ENCODE measurements at regions not wholly inside any gene's neighbourhood (a gene's known extent, or its start where the extent isn't known, plus 50 kb on each side); places are given as distances from the start of the nearest gene placed in this dataset.

DNA sequence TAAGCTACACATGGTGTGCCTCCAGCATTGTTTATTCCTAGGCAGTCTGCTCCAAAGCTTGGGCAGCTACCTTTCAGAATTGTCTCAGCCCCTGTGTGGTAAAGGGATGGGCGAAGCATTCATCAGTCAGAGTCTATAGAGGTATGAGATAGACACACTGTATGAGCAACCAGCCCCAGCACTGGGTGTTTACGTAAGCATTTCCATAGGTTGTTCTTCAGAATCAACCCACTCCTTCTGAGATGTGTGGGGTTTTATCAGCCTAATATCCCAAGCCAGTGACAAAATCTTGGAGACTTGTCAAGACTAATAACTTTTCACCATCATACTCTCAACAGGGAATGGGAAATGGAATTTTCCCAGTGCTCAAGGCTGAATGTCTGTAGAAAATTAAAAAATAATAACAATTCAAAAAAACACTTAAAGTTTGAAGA, 98.2 kb downstream of the BTG1 start:
- DNase-seq (no peak), ATAC-seq (no peak)
- WGBS, 4 donors: 83 to 90% (median 86%) methylated on average over 2 of the region's 2 CpGs
- Histone ChIP-seq H3K4me1 (peaks cover 0 to 18% (median 0%) of the 10 kb centered on the region in 12 donors), H3K9me3 (no peaks in the 10 kb centered on the region), H3K4me3 (no peak overlapping the region), H3K36me3 (no peaks in the 10 kb centered on the region), H3K27ac (peak overlapping the region in 1 of 12 donors; percentile 15), H3K27me3 (no peaks in the 10 kb centered on the region)
- TF ChIP-seq, protein P1, sequence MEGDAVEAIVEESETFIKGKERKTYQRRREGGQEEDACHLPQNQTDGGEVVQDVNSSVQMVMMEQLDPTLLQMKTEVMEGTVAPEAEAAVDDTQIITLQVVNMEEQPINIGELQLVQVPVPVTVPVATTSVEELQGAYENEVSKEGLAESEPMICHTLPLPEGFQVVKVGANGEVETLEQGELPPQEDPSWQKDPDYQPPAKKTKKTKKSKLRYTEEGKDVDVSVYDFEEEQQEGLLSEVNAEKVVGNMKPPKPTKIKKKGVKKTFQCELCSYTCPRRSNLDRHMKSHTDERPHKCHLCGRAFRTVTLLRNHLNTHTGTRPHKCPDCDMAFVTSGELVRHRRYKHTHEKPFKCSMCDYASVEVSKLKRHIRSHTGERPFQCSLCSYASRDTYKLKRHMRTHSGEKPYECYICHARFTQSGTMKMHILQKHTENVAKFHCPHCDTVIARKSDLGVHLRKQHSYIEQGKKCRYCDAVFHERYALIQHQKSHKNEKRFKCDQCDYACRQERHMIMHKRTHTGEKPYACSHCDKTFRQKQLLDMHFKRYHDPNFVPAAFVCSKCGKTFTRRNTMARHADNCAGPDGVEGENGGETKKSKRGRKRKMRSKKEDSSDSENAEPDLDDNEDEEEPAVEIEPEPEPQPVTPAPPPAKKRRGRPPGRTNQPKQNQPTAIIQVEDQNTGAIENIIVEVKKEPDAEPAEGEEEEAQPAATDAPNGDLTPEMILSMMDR (IDR thresholded peaks at IDR 0.05): no peak
- TF ChIP-seq POLR2A (IDR thresholded peaks at IDR 0.05): no peak
- intact Hi-C loops (cut with DNase I): loop anchor here in 1 of 10 donors (10.0 kb wide), 1 partner anchor 87 kb away; no protein-coding TSS in a partner anchor

DNA sequence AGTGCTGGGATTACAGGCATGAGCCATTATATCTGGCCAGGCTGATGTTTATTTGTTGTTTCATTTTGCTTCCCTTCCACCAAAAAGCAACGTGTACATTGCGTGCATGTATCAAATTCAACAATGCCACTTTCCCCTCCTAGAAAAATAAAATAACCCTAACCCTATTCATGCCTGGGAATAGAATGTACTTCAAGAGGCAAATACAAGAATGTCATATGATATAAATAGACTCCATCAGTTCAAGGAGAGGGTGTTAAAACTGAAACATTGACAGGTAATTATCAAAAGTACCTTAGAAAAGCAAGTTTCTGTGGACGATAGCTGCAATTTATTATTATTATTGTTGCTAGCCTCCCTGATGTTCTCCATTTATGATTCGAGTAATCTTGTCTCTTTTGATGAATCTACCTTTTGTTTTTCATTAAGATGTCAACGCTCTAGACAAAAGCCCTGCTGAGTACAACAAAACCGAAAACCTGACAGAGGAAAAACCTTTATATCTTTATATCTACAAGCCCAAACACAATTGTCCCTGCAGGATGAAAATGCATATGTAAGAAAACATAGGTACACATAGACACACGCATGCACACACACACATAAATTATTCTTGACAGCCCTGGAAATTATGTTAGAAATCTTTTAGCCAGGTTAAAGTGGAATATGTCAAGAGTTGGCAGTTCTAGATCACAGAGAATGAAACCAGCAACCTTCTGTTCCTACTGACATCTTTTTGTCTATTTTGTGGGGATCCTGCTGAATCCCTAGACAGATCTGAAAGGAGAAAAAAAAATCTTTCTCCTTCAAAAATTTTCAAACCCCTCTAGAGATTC, 98.9 kb downstream of the BTG1 start:
- Histone ChIP-seq H3K9me3 (no peaks in the 10 kb centered on the region), H3K4me1 (peaks cover 0 to 18% (median under 1%) of the 10 kb centered on the region in 12 donors), H3K27me3 (no peaks in the 10 kb centered on the region), H3K27ac (peak overlapping the region in 1 of 12 donors; percentile 15), H3K4me3 (no peak overlapping the region), H3K36me3 (no peaks in the 10 kb centered on the region)
- 60 to 72% (median 69%) methylated on average over 7 of the region's 7 CpGs for WGBS, 4 donors
- intact Hi-C loops (cut with DNase I): loop anchor here in 1 of 10 donors (10.0 kb wide), 1 partner anchor 88 kb away; no protein-coding TSS in a partner anchor
- DNase-seq: no peak
- no peak for TF ChIP-seq POLR2A (IDR thresholded peaks at IDR 0.05)
- TF ChIP-seq, protein P1 (IDR thresholded peaks at IDR 0.05): no peak
- peak in 2 of 4 donors; percentile 32 to 54 for ATAC-seq

DNA sequence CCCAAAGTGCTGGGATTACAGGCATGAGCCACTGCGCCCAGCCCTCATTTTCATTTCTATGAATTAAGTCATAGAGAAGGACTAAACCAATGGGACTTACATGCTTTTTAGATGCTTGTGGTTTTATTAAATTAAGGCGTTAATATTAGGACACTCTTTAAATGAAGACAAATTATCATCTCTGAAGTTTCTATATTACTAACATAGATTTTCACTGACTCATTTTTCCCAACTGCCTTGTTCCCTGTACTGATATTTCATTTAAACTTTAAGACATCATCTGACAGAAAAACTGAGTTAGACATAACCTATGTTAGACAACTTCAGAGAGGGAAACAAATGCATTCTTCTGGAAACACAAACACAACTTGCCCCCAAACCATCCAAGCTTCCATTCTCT, 99.8 kb downstream of the BTG1 start:
- Histone ChIP-seq H3K36me3 (no peaks in the 10 kb centered on the region), H3K27me3 (no peaks in the 10 kb centered on the region), H3K27ac (no peak overlapping the region), H3K4me1 (peaks cover 0 to 18% (median 4%) of the 10 kb centered on the region in 12 donors), H3K9me3 (no peaks in the 10 kb centered on the region), H3K4me3 (no peak overlapping the region)
- intact Hi-C loops (cut with DNase I): loop anchor here in 1 of 10 donors (10.0 kb wide), 1 partner anchor 89 kb away; no protein-coding TSS in a partner anchor
- no peak for DNase-seq
- TF ChIP-seq, protein P1 (IDR thresholded peaks at IDR 0.05): no peak
- TF ChIP-seq POLR2A (IDR thresholded peaks at IDR 0.05): no peak
- WGBS, 4 donors: 96 to 99% (median 97%) methylated on average over 2 of the region's 2 CpGs
- ATAC-seq: no peak

DNA sequence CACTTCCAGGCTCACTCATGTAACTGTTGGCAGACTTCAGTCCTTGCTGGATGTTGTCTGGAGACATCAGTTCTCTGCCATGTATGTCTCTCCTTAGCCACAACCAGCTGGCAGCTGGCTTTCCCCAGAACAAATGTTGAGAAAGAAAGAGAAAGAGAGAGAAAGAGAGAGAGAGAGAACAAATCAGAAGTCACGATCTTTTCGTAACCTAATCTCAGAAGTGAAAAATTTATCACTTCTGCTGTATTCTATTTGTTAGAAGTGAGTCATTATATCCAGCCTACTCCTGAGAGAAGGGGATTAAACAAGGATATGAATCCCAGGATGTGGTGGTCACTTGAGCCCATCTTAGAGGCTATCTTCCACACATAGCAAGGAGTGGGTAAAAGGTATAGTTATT, 101.2 kb downstream of the BTG1 start:
- intact Hi-C loops (cut with DNase I): loop anchor here in 1 of 10 donors (10.0 kb wide), 1 partner anchor 90 kb away; no protein-coding TSS in a partner anchor
- no peak overlapping the region for H3K27ac ChIP-seq
- H3K4me1 ChIP-seq: peaks cover 0 to 18% (median 6%) of the 10 kb centered on the region in 12 donors
- DNase-seq (no peak), ATAC-seq (no peak)
- 95 to 98% (median 96%) methylated on average over 2 of the region's 2 CpGs for WGBS, 4 donors
- H3K9me3 ChIP-seq: no peaks in the 10 kb centered on the region
- H3K4me3 ChIP-seq: no peak overlapping the region
- H3K36me3 ChIP-seq: no peaks in the 10 kb centered on the region
- TF ChIP-seq, protein P1 (IDR thresholded peaks at IDR 0.05): no peak
- no peak for TF ChIP-seq POLR2A (IDR thresholded peaks at IDR 0.05)
- H3K27me3 ChIP-seq: no peaks in the 10 kb centered on the region

Measured in heart left ventricle (tissue), 16 donors.